ENCODE measurements at regions not wholly inside any gene's neighbourhood (a gene's known extent, or its start where the extent isn't known, plus 50 kb on each side); places are given as distances from the start of the nearest gene placed in this dataset.

- POLR2A ChIA-PET (ENCODE audit: low non-redundant PET), result no interaction called here
- TF ChIP-seq CTCF (conservative IDR thresholded peaks at IDR 0.05; ENCODE audit: low read depth, low read length) (no peak), EZH2 (IDR thresholded peaks at IDR 0.05; ENCODE audit: borderline replicate concordance, low read depth, low read length, poor library complexity, severe bottlenecking) (no peak)
- H3K27ac ChIP-seq (ENCODE audit: low read depth, low read length, poor library complexity, severe bottlenecking), result no peak overlapping the region
Measured at GRCh38 chr1:63135174-63135512, 187.2 kb upstream of the FOXD3 start.

DNA sequence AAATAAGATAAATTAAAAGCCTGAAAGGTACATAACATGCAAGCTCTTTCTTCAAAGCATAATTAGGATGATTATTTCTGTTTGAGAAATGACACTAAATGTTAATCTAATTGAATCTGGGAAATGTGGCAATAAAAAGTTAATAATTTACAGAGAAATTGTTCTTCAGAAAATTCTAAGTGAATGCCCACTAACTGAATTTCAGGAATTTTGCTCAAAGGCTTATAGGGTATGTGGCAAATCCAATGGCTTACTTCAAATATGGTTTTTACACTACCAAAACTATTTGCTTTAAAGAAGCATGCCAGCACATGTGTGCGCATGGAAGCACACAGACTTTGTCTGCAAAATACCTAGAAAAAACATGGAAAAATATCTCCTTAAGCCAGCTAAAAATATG is 186.6 kb upstream of the FOXD3 start:
- H3K27ac ChIP-seq (ENCODE audit: low read depth, low read length, poor library complexity, severe bottlenecking), result no peak overlapping the region
- ChIA-PET CTCF (no interaction called here), POLR2A (ENCODE audit: low non-redundant PET) (no interaction called here)
- no peaks in the 10 kb centered on the region for H3K27me3 ChIP-seq (replicated peaks; ENCODE audit: insufficient read depth, low read depth, low read length, poor library complexity)
- no peaks in the 10 kb centered on the region for H3K4me1 ChIP-seq (ENCODE audit: insufficient read depth, low read length, poor library complexity, severe bottlenecking)
- H3K9me3 ChIP-seq (ENCODE audit: low read depth, low read length, poor library complexity, severe bottlenecking), result no peaks in the 10 kb centered on the region
- no peak overlapping the region for H3K4me3 ChIP-seq (ENCODE audit: low read depth, low read length, poor library complexity, severe bottlenecking)
- TF ChIP-seq EZH2 (IDR thresholded peaks at IDR 0.05; ENCODE audit: borderline replicate concordance, low read depth, low read length, poor library complexity, severe bottlenecking) (no peak), CTCF (conservative IDR thresholded peaks at IDR 0.05; ENCODE audit: low read depth, low read length) (no peak)
- no peaks in the 10 kb centered on the region for H3K36me3 ChIP-seq (ENCODE audit: insufficient read depth, low read length, poor library complexity, severe bottlenecking)
- intact Hi-C loops (cut with micrococcal nuclease; ENCODE audit: unreplicated experiment), result no loop called here
- DNase-seq (ENCODE audit: low spot score), result no peak
- no TSS peak for BruUV-seq (replicated peaks)

More at GRCh38 chr1:63135174-63135512, 187.2 kb upstream of the FOXD3 start:
- no TSS peak for BruUV-seq (replicated peaks)
- DNase-seq (ENCODE audit: low spot score), result no peak
- CTCF ChIA-PET, result no interaction called here
- Histone ChIP-seq H3K4me3 (ENCODE audit: low read depth, low read length, poor library complexity, severe bottlenecking) (no peak overlapping the region), H3K36me3 (ENCODE audit: insufficient read depth, low read length, poor library complexity, severe bottlenecking) (no peaks in the 10 kb centered on the region), H3K9me3 (ENCODE audit: low read depth, low read length, poor library complexity, severe bottlenecking) (no peaks in the 10 kb centered on the region), H3K27me3 (replicated peaks; ENCODE audit: insufficient read depth, low read depth, low read length, poor library complexity) (no peaks in the 10 kb centered on the region), H3K4me1 (ENCODE audit: insufficient read depth, low read length, poor library complexity, severe bottlenecking) (no peaks in the 10 kb centered on the region)
- intact Hi-C loops (cut with micrococcal nuclease; ENCODE audit: unreplicated experiment), result no loop called here

GRCh38 chr1:63142001-63142400 is 180.4 kb upstream of the FOXD3 start:
- no peaks in the 10 kb centered on the region for H3K4me1 ChIP-seq (ENCODE audit: insufficient read depth, low read length, poor library complexity, severe bottlenecking)
- no peaks in the 10 kb centered on the region for H3K36me3 ChIP-seq (ENCODE audit: insufficient read depth, low read length, poor library complexity, severe bottlenecking)
- TF ChIP-seq CTCF (conservative IDR thresholded peaks at IDR 0.05; ENCODE audit: low read depth, low read length) (no peak), EZH2 (IDR thresholded peaks at IDR 0.05; ENCODE audit: borderline replicate concordance, low read depth, low read length, poor library complexity, severe bottlenecking) (no peak)
- intact Hi-C loops (cut with micrococcal nuclease; ENCODE audit: unreplicated experiment), result loop anchor here (10.0 kb wide), 1 partner anchor 177 kb away; no protein-coding TSS in a partner anchor
- no peak for DNase-seq (ENCODE audit: low spot score)
- H3K27ac ChIP-seq (ENCODE audit: low read depth, low read length, poor library complexity, severe bottlenecking), result no peak overlapping the region
- H3K4me3 ChIP-seq (ENCODE audit: low read depth, low read length, poor library complexity, severe bottlenecking), result no peak overlapping the region
- BruUV-seq (replicated peaks), result no TSS peak
- POLR2A ChIA-PET (ENCODE audit: low non-redundant PET), result no interaction called here
- H3K9me3 ChIP-seq (ENCODE audit: low read depth, low read length, poor library complexity, severe bottlenecking), result no peaks in the 10 kb centered on the region
- no peaks in the 10 kb centered on the region for H3K27me3 ChIP-seq (replicated peaks; ENCODE audit: insufficient read depth, low read depth, low read length, poor library complexity)
- CTCF ChIA-PET, result no interaction called here

All from A673 (cell line).